Large intestine (tissue), 3 donors: ENCODE measurements at regions not wholly inside any gene's neighbourhood (a gene's known extent, or its start where the extent isn't known, plus 50 kb on each side); places are given as distances from the start of the nearest gene placed in this dataset.

Experiments used
- DNase-seq, 2 donors: peaks; one replicate each; pipeline versions ENCODE4 v3.0.0 to v3.0.0-alpha.2; 2013
- H3K27ac ChIP-seq: one replicate; pipeline ENCODE4 v1.5.1; 2013; ENCODE audit warnings: low read length
- H3K27me3 ChIP-seq: 2 replicates; pipeline ENCODE4 v1.6.1; 2013; ENCODE audit warnings: low read length; ENCODE audit not compliant: control insufficient read depth, insufficient read depth
- H3K36me3 ChIP-seq: 2 replicates; pipeline ENCODE4 v1.6.1; 2013; ENCODE audit warnings: low read length; ENCODE audit not compliant: control insufficient read depth, insufficient read depth
- H3K4me1 ChIP-seq: one replicate; pipeline ENCODE4 v1.6.1; 2013; ENCODE audit warnings: low read length; ENCODE audit not compliant: control insufficient read depth, insufficient read depth
- H3K4me3 ChIP-seq: one replicate; pipeline ENCODE4 v1.5.1; 2013; ENCODE audit warnings: low read length
- H3K9me3 ChIP-seq: one replicate; pipeline ENCODE4 v1.6.1; 2013; ENCODE audit warnings: mild to moderate bottlenecking, low read depth, low read length, moderate library complexity; ENCODE audit not compliant: control insufficient read depth
- WGBS: methylation state at CpG from one replicate; pipeline ENCODE4 v1.1.5; 2013; ENCODE audit warnings: low lambda C conversion rate; ENCODE audit not compliant: insufficient coverage; 5-methylcytosine and 5-hydroxymethylcytosine counted together

GRCh38 chr1:29482991-29483390, 246.7 kb downstream of the PTPRU start:
- Histone ChIP-seq H3K36me3 (no peaks in the 10 kb centered on the region), H3K9me3 (no peaks in the 10 kb centered on the region), H3K27ac (no peak overlapping the region), H3K4me3 (no peak overlapping the region), H3K27me3 (peaks cover 10% of the 10 kb centered on the region), H3K4me1 (no peaks in the 10 kb centered on the region)
- no peak for DNase-seq
- WGBS: 60% methylated on average over 2 of the region's 6 CpGs

- Histone ChIP-seq H3K27ac (no peak overlapping the region), H3K27me3 (peaks cover 10% of the 10 kb centered on the region), H3K36me3 (no peaks in the 10 kb centered on the region), H3K4me3 (no peak overlapping the region), H3K9me3 (no peaks in the 10 kb centered on the region), H3K4me1 (no peaks in the 10 kb centered on the region)
- 94% methylated on average over 2 of the region's 2 CpGs for WGBS
- no peak for DNase-seq
Measured at GRCh38 chr1:29482064-29482463, 245.7 kb downstream of the PTPRU start.

GRCh38 chr1:29481031-29481430, 244.7 kb downstream of the PTPRU start:
- H3K27ac ChIP-seq: no peak overlapping the region
- H3K4me3 ChIP-seq: no peak overlapping the region
- no peak for DNase-seq
- no peaks in the 10 kb centered on the region for H3K4me1 ChIP-seq
- peaks cover 10% of the 10 kb centered on the region for H3K27me3 ChIP-seq
- no peaks in the 10 kb centered on the region for H3K36me3 ChIP-seq
- no peaks in the 10 kb centered on the region for H3K9me3 ChIP-seq
- no CpG with 5 or more reads among the region's 5 CpGs for WGBS

GRCh38 chr1:29478879-29479278, 242.6 kb downstream of the PTPRU start:
- H3K36me3 ChIP-seq: no peaks in the 10 kb centered on the region
- H3K27ac ChIP-seq: no peak overlapping the region
- H3K4me3 ChIP-seq: no peak overlapping the region
- H3K27me3 ChIP-seq: peaks cover 10% of the 10 kb centered on the region
- H3K4me1 ChIP-seq: peaks cover 17% of the 10 kb centered on the region
- no peaks in the 10 kb centered on the region for H3K9me3 ChIP-seq
- WGBS: 33% methylated on average over 1 of the region's 7 CpGs
- DNase-seq: no peak

GRCh38 chr1:29478151-29478791, 241.9 kb downstream of the PTPRU start:
- H3K4me3 ChIP-seq: peak overlapping the region; percentile 12
- H3K27me3 ChIP-seq: peaks cover 10% of the 10 kb centered on the region
- peaks cover 23% of the 10 kb centered on the region for H3K4me1 ChIP-seq
- no peaks in the 10 kb centered on the region for H3K36me3 ChIP-seq
- no peaks in the 10 kb centered on the region for H3K9me3 ChIP-seq
- no peak overlapping the region for H3K27ac ChIP-seq
- no CpG with 5 or more reads among the region's 37 CpGs for WGBS
- DNase-seq: no peak

GRCh38 chr1:29475326-29475725, 239.0 kb downstream of the PTPRU start:
- Histone ChIP-seq H3K27ac (peak overlapping the region; percentile 74), H3K4me3 (no peak overlapping the region), H3K36me3 (no peaks in the 10 kb centered on the region), H3K9me3 (no peaks in the 10 kb centered on the region), H3K27me3 (peaks cover 10% of the 10 kb centered on the region), H3K4me1 (peaks cover 52% of the 10 kb centered on the region)
- no CpG with 5 or more reads among the region's 7 CpGs for WGBS
- no peak for DNase-seq

GRCh38 chr1:29474274-29475244, 238.2 kb downstream of the PTPRU start:
- Histone ChIP-seq H3K9me3 (no peaks in the 10 kb centered on the region), H3K27me3 (peaks cover 10% of the 10 kb centered on the region), H3K27ac (peak overlapping the region; percentile 74), H3K36me3 (no peaks in the 10 kb centered on the region), H3K4me1 (peaks cover 59% of the 10 kb centered on the region), H3K4me3 (no peak overlapping the region)
- WGBS: 80% methylated on average over 1 of the region's 9 CpGs
- peak; percentile 48 to 68 for DNase-seq

GRCh38 chr1:29473161-29473855, 237.0 kb downstream of the PTPRU start:
- 62% methylated on average over 2 of the region's 9 CpGs for WGBS
- no peak for DNase-seq
- no peaks in the 10 kb centered on the region for H3K9me3 ChIP-seq

GRCh38 chr1:29471487-29472313, 235.4 kb downstream of the PTPRU start:
- WGBS: no CpG with 5 or more reads among the region's 5 CpGs
- Histone ChIP-seq H3K27me3 (no peaks in the 10 kb centered on the region), H3K9me3 (no peaks in the 10 kb centered on the region), H3K4me3 (no peak overlapping the region), H3K27ac (peak overlapping the region; percentile 68), H3K36me3 (no peaks in the 10 kb centered on the region), H3K4me1 (peaks cover 75% of the 10 kb centered on the region)
- DNase-seq: peak; percentile 62 to 85

More at GRCh38 chr1:29473161-29473855, 237.0 kb downstream of the PTPRU start:
- Histone ChIP-seq H3K4me3 (no peak overlapping the region), H3K27me3 (peaks cover 2% of the 10 kb centered on the region), H3K4me1 (peaks cover 72% of the 10 kb centered on the region), H3K36me3 (no peaks in the 10 kb centered on the region), H3K27ac (peak overlapping the region; percentile 74)

- no peaks in the 10 kb centered on the region for H3K9me3 ChIP-seq
- H3K4me1 ChIP-seq: peaks cover 75% of the 10 kb centered on the region
- H3K27me3 ChIP-seq: no peaks in the 10 kb centered on the region
- DNase-seq: no peak
- H3K36me3 ChIP-seq: no peaks in the 10 kb centered on the region
- no CpG with 5 or more reads among the region's 10 CpGs for WGBS
- H3K27ac ChIP-seq: no peak overlapping the region
- H3K4me3 ChIP-seq: no peak overlapping the region
Measured at GRCh38 chr1:29470788-29471119, 234.4 kb downstream of the PTPRU start.
